ENCODE measurements at regions not wholly inside any gene's neighbourhood (a gene's known extent, or its start where the extent isn't known, plus 50 kb on each side); places are given as distances from the start of the nearest gene placed in this dataset.

DNA sequence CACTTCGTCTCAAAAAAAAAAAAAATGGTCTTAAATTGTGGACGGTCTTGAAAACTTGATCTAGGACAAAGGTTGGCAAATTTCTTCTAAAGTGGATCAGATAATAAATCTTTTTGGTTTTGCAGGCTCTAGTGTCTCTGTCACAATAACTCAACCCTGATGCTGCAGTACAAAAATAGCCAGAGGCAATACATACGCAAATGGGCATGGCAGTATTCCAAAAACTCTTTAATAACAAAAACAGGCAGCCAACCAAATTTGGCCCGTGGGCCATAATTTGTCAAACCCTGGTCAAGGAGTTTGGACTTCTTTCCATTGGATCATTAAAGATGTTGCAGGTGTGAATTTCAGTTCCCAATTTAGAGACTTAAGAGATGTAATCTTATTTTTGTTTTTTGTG is 93.5 kb upstream of the MRI1 start:
- TF ChIP-seq, protein P1, sequence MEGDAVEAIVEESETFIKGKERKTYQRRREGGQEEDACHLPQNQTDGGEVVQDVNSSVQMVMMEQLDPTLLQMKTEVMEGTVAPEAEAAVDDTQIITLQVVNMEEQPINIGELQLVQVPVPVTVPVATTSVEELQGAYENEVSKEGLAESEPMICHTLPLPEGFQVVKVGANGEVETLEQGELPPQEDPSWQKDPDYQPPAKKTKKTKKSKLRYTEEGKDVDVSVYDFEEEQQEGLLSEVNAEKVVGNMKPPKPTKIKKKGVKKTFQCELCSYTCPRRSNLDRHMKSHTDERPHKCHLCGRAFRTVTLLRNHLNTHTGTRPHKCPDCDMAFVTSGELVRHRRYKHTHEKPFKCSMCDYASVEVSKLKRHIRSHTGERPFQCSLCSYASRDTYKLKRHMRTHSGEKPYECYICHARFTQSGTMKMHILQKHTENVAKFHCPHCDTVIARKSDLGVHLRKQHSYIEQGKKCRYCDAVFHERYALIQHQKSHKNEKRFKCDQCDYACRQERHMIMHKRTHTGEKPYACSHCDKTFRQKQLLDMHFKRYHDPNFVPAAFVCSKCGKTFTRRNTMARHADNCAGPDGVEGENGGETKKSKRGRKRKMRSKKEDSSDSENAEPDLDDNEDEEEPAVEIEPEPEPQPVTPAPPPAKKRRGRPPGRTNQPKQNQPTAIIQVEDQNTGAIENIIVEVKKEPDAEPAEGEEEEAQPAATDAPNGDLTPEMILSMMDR (IDR thresholded peaks at IDR 0.05; ENCODE audit: low read depth, low read length, missing control alignments), result no peak
- DNase-seq (ENCODE audit: low read depth), result no peak

GRCh38 chr19:13669780-13670355 is 94.5 kb upstream of the MRI1 start:
- no peak for DNase-seq (ENCODE audit: low read depth)
- TF ChIP-seq, protein P1 (IDR thresholded peaks at IDR 0.05; ENCODE audit: low read depth, low read length, missing control alignments), result no peak
- H3K4me3 ChIP-seq (ENCODE audit: low read depth, low read length), result no peak overlapping the region

More for the DNA sequence above, 93.5 kb upstream of the MRI1 start:
- no peak overlapping the region for H3K4me3 ChIP-seq (ENCODE audit: low read depth, low read length)

DNA sequence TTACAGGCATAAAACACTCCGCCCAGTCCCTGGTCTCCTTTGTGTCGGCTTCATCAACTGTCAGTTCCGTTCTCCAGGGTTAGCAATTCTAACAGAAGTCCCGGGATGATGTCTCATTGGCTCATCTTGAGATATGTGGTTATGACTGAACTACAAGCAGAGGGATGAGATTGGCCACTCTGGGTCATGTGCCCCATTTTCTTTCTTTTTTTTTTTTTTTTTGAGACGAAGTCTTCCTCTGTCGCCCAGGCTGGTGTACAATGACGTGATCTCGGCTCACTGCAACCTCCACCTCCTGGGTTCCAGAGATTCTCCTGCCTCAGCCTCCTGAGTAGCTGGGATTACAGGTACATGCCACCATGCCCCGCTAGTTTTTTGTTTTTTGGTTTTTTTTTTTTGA is 95.4 kb upstream of the MRI1 start:
- no peak overlapping the region for H3K4me3 ChIP-seq (ENCODE audit: low read depth, low read length)
- TF ChIP-seq, protein P1 (IDR thresholded peaks at IDR 0.05; ENCODE audit: low read depth, low read length, missing control alignments), result no peak
- no peak for DNase-seq (ENCODE audit: low read depth)

- no peak overlapping the region for H3K4me3 ChIP-seq (ENCODE audit: low read depth, low read length)
- no peak for DNase-seq (ENCODE audit: low read depth)
- TF ChIP-seq, protein P1 (IDR thresholded peaks at IDR 0.05; ENCODE audit: low read depth, low read length, missing control alignments), result no peak
These were observed 98.2 kb upstream of the MRI1 start for GRCh38 chr19:13666165-13666564.

GRCh38 chr19:13665125-13665905 is 99.0 kb upstream of the MRI1 start:
- TF ChIP-seq, protein P1 (IDR thresholded peaks at IDR 0.05; ENCODE audit: low read depth, low read length, missing control alignments), result no peak
- H3K4me3 ChIP-seq (ENCODE audit: low read depth, low read length), result no peak overlapping the region
- DNase-seq (ENCODE audit: low read depth), result no peak

GRCh38 chr19:13652810-13653590 is 111.3 kb upstream of the MRI1 start:
- no peak overlapping the region for H3K4me3 ChIP-seq (ENCODE audit: low read depth, low read length)
- TF ChIP-seq, protein P1 (IDR thresholded peaks at IDR 0.05; ENCODE audit: low read depth, low read length, missing control alignments), result no peak
- no peak for DNase-seq (ENCODE audit: low read depth)
